GM12874 (cell line): ENCODE measurements at regions not wholly inside any gene's neighbourhood (a gene's known extent, or its start where the extent isn't known, plus 50 kb on each side); places are given as distances from the start of the nearest gene placed in this dataset.

Experiments
- TF ChIP-seq, protein P1 (sequence below): IDR thresholded peaks from 2 replicates; pipeline ENCODE4 v1.5.1; 2011; ENCODE audit warnings: low read depth, mild to moderate bottlenecking, control low read depth, low read length, moderate library complexity; ENCODE audit not compliant: insufficient read depth

DNA sequence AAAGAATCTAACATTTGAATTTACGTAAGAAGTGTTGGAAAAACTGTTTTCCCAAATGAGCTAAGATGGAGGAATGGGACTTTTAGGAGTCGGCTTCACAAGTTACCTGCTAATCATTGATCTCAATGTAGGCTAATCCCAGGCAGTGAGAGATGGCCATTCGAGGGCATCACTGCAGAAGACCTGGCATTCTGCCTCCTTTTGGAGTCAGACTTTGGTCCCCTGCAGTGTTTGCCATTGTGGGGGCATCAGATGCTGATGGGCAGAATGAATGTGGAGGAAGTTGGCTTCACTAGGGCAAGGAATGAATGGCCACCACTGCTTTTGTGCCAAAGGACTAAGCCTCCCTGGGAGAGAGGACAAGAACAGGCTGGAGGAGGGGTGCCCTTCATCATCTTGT is 55.7 kb upstream of the NKX2-2 start:
- TF ChIP-seq, protein P1, sequence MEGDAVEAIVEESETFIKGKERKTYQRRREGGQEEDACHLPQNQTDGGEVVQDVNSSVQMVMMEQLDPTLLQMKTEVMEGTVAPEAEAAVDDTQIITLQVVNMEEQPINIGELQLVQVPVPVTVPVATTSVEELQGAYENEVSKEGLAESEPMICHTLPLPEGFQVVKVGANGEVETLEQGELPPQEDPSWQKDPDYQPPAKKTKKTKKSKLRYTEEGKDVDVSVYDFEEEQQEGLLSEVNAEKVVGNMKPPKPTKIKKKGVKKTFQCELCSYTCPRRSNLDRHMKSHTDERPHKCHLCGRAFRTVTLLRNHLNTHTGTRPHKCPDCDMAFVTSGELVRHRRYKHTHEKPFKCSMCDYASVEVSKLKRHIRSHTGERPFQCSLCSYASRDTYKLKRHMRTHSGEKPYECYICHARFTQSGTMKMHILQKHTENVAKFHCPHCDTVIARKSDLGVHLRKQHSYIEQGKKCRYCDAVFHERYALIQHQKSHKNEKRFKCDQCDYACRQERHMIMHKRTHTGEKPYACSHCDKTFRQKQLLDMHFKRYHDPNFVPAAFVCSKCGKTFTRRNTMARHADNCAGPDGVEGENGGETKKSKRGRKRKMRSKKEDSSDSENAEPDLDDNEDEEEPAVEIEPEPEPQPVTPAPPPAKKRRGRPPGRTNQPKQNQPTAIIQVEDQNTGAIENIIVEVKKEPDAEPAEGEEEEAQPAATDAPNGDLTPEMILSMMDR, result no peak

DNA sequence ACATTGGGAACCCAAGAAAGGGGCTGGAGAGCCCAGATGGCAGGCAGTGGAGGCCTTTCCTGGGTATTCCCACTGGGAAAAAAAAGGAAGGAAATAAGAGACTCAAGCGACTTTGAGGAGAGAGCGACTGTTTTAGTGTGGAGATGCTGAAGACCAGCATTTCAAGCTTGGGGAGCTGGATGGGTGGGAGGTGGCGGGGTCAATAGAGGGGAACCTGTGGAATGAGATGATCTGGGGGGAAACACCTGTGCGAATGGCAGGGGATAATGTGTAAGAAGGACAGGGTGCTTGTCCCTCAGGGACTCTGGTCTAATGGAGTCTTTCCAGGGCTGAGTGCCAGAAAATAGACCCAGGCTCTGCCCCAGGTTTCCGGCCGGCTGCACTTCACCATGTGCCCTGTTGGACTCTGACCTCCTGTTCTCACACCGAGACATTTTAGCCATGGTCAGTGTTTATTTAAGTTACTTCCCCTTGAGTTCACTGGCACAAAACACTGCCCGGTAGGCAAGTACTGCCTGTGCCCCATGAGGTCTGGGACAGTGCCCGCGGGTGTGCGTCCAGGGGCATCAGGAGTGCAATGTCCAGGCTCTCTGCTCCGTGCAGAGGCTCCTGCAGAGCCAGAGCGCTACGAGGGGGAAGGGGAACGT is 50.4 kb upstream of the NKX2-2 start:
- TF ChIP-seq, protein P1, result no peak
